Left kidney (tissue), 1 donor: ENCODE measurements at regions not wholly inside any gene's neighbourhood (a gene's known extent, or its start where the extent isn't known, plus 50 kb on each side); places are given as distances from the start of the nearest gene placed in this dataset.
"Not testable (repeated sequence)": the region's sequence is repeated elsewhere in the genome, so short reads cannot be mapped to it uniquely, and the experiment has no call there.

ENCODE experiments used
- DNase-seq: peaks from one replicate; pipeline ENCODE4 v3.0.0-alpha.2; 2013

DNA sequence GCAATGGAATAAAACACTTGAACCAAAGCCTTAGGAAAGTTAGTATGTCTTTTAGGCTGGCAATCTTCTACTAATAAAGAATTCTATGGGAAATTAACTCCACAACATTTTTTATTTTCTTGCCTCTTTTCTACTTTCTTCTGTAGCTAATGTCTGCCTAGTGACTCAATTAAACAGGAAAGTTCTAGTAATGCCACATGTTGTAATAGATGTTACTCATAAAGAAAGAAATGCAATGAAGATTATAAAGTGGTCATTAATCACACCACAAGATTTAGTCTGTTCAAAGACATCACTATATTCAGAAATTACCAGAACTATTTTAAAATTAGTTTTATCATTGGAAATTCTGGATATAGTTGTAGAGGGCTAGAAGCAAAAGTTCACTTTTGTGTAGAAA, 329.7 kb downstream of the SI start:
- DNase-seq, result no peak

GRCh38 chr3:164741869-164742268, 336.4 kb downstream of the SI start:
- no peak for DNase-seq

DNA sequence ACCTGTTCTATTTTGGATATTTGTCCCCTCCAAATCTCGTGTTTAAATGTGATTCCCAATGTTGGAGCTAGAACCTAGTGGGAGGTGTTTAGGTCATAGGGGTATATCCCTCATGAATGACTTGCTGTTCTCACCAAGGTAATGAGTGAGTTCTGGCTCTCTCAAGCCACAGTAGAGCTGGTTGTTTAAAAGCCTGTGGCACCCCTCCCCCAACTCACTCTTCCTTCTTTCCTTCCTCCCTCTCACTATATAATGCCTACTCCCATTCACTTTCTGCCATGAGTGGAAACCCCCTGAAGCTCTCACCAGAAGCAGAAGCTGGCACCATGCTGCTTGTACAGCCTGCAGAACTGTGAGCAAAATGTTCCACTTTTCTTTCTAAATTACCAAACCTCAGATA, 341.1 kb downstream of the SI start:
- no peak for DNase-seq

GRCh38 chr3:164732166-164732565, 346.1 kb downstream of the SI start:
- DNase-seq, result no peak

DNA sequence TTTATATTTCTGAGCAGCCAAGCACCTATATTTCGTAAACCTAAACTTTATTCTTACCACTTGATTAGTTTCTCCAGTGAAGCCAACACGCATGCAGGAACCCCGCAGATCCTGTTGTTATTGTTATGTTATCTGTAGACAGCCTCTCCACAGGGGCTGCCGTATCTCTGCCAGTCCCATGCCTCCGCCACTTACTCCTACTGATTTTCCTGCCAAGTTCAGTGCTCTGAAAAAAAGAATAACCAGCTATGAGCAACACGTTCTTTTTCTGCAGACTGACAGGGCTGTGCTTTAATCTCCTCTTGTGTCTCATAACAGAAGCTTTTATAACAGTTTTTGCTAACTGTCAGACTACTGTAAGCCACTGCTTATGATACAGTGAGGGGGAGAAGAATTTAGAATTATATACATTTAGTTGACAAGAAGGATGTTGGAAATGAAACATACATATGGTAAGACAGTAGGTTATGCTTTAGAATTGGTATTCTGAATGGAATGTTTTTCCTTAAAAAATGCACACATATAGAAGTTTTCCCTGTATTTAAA, 347.4 kb downstream of the SI start:
- DNase-seq, result no peak

DNA sequence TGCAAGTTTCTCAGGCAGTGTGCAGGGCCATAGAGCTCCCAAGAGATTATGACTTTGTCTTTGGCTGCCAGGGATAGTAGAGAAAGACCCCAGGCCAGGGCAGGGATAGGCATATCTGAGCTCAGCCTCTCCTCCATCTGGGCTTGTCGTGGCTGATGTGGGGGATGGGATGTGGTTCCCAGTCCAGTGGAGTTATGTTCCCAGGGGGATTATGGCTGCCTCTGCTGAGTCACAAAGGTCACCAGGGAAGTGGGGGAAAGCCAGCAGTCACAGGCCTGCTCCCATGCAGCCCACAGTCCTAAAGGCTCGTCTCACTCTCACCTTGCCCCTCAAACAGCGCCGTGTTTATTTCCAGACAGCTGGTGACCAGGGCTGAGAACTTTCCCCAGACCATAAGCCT, 354.9 kb downstream of the SI start:
- no peak for DNase-seq

- not testable (repeated sequence) for DNase-seq
Observed at GRCh38 chr3:164702808-164703207, 375.5 kb downstream of the SI start.

GRCh38 chr3:164687902-164688301, 390.4 kb downstream of the SI start:
- DNase-seq, result no peak

DNA sequence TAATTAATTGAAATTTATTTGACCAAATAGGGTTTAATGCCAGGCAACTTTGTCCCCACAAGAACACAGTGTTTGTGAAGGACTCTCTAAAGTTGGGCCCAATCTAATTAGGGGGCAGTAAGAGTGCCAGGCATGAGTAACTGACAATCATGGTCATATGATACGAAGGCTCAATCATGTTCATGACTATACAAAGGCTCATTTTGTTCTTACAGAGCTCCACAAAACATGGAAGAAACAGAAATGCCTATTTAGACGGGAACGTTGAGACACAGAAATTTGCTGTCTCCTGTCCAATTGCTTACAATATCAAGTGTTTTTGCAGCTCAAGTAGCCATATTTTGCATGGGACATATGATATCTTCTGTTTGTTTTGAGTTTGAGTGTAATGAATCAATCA, 391.1 kb downstream of the SI start:
- no peak for DNase-seq

DNA sequence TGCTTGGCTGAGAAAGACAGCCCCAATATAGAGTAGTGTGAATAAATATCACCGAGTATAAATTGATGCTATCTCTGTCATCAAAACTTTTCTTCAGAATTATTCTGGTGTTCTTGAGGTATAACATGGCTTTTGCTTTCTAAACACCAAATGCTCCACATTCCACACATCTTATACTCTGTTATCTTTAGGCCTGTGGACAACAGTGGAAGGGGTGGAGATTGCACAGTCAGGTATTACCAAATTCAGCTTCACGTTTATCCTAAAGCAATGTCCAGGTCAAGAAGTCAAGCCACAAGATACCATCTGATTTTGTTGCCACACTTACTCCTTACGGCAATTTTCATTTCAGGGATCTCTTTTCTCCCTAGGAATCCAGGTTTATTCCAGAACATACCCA, 394.8 kb downstream of the SI start:
- no peak for DNase-seq

DNA sequence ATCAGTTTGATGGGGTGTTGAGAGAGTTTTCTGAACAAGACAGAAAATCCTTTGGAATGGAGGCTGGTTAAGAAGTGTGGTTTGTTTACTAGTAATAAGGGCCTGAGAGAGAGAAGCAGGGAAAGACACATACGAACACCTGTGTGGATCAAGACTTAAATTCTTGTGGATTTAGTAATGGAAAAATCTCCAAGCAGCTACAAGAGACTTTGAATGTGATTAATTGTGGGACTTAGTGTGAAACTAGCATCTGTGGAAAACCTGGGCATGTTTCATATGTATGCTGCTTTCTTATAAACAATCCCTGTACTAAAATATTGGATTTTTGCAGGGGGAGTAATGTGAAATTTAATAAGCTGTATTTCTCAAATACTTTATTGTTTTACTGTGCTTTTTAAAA, 399.1 kb downstream of the SI start:
- no peak for DNase-seq

- no peak for DNase-seq
Observed at GRCh38 chr3:164677317-164677716, 401.0 kb downstream of the SI start.

DNA sequence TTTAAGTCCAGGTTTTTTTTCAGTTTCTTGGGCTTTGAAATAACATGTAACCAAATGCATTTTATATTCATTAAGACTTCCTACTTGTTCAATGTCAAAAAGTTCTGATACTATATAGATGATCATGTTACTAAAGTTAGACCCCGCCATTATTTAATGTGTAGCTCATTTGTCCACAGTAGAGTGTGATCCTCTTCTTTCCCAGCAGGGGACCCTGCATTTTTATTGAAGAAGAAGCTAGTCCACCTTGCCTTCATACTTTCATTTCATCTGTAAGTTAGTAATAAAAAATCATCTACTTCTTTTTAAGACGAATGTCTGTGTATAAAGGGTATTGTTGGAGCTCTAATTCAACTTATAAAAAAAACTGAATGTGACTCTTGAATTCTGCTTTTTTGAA, 404.6 kb downstream of the SI start:
- no peak for DNase-seq

DNA sequence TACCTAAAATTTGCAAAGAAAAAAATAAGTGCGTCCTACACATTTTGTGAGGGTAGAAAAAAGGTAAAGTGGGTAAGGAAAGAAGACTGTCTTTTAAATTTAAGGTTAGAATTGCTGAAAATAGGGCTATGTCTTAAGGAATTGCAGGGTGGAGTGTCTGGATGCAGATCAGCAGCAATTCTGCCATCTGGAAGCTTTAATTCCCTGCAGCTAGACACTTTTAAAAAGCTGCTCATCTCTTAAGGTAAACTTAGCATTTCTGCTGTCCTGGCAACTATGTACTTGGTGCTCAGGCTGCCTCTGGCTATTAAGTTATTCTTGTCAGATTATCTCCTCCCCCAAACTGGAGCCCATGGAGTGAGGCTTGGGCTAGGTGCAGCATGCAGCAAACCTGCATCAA, 420.2 kb downstream of the SI start:
- no peak for DNase-seq

GRCh38 chr3:164657631-164658030, 420.7 kb downstream of the SI start:
- no peak for DNase-seq

- DNase-seq, result no peak
Observed at GRCh38 chr3:164655462-164655861, 422.8 kb downstream of the SI start.

- DNase-seq, result no peak
Observed at GRCh38 chr3:164641071-164641470, 437.2 kb downstream of the SI start.

DNA sequence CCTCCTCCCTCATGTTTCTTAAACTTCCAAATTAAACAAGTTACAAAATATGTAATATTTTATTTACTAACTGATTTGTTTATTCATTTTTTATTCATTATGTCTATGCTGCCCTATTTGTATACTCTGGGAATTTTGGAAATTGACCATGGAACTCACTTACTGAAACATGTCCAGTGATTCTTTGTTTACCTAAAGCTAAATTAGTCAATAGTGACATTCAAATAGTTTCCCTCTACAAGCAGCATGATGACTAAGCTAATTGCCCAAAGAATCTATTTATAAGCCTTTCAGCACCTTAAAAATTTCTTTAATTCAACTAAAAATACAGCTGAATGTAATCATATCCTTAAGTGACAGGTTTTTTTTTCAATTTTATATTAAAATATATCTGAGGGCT, 437.7 kb downstream of the SI start:
- no peak for DNase-seq

DNA sequence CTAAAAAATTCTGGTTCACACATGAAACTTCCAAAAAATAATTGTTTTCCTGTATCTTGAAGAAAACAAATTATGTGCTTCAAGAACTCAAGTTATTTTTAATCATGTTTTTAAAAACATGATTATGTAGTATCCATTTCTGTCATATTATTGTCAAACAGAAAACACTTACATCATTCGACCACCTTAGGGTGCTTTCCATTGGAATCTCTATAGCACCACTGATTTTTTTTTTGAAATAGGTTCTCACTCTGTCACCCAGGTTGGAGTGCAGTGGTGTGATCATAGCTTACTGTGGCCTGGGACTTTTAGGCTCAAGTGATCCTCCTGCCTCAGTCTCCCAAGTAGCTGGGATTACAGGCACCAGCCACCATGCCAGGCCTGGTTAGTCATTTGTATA, 457.3 kb downstream of the SI start:
- DNase-seq, result no peak

GRCh38 chr3:164620423-164620822, 457.9 kb downstream of the SI start:
- no peak for DNase-seq

DNA sequence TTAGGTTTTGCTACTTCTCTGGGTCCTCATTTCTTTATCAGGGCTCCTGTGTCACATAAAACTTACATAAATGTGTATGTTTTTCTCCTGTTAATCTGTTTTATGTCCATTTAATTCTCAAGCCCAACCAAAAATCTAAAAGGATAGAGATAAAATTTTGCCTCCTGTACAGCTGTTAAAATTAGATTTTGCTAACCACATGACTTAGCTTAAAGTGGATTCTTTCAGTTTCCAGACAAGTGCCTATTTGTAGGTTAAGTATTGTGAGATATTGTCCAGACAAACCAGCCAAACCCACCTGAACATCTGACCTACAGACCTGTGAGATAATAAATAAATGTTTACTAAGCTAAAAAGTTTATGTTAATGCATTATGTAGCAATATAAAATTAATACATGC, 465.5 kb downstream of the SI start:
- DNase-seq, result no peak

DNA sequence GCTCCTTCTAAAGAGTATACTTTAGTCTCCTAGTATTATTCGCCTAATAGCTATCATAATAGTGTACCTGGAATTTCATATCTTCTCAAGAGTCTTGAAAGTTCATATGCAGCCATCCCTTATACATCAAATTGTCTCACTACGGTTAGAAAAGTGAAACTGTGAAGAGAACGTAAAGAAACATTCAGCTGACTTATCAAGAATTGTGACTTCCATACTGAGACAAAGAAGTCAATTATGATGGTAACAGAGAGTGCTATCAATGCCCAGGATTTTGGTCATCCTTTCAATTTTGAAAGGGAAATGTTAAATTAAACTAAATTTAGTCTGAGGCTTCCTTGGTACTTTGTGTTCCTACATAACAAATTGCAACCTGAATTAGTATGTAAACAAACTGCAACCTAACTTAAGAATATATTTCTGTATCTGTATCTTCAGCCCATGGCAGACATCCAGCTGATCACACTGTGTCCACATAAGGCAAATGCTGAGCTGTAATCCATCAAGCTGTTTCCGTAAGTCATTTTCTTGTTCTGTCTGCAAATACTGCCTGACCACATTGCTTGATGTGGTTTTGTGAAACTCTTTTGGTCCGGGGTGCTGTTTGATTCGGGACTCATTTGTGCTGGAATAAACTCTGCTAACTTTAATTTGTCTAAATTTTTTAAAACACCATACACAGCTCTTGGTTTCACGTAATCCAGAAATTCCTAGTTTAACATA, 469.6 kb downstream of the SI start:
- DNase-seq, result no peak

DNA sequence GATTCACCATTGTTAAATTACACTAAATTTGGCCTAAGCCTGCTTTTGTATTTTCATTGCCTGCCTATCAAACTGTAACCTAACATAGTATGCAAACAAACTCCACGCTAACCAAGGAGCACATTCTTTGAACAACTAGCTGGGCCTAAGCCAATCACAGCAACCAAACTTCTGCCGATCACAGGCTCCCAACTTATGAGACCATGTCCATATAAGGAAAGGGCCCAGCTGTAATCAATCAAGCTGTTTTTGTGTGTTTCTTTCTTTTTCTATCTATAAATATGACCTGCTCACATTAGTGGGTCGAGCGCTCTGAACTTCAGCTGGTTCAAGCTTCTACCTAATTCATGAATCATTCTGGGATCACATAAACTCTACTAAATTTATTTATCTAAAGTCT, 473.6 kb downstream of the SI start:
- peak; percentile 20 for DNase-seq

DNA sequence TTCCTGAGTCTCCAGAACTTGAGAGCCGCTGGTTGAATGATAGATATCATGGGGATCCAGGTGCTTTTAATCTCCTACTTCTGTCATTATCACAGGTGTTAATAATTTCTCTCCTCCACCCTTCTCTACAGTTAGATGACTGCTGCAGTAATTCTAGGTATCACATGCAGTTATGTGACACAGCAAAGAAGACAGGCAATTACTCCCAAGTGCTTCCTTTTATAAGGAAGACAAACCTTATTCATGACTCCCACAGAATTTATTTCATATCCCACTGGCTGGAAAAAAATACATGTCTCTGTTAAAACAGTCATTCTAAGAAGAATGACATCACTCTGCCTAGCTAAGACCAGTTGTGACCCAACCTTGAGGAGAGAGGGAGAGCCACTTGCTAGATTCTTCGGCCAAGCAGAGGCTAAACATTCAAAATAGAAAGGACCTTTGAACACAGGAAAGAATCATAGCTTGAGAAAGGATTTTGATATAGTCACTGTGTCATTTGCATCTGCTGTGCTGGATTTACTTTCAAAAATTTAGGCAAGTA, 500.6 kb downstream of the SI start:
- no peak for DNase-seq
